ENCODE measurements at regions not wholly inside any gene's neighbourhood (a gene's known extent, or its start where the extent isn't known, plus 50 kb on each side); places are given as distances from the start of the nearest gene placed in this dataset.

- TF ChIP-seq CTCF (IDR thresholded peaks at IDR 0.05; ENCODE audit: low read depth, low read length, missing control alignments) = no peak
- DNase-seq (ENCODE audit: extremely low read depth, low read depth) = no peak
- H3K4me3 ChIP-seq (replicated peaks; ENCODE audit: low read depth, low read length) = no peak overlapping the region
Measured at GRCh38 chr3:111244760-111245159, 173.1 kb downstream of the NECTIN3 start.

- no peak for DNase-seq (ENCODE audit: extremely low read depth, low read depth)
- TF ChIP-seq CTCF (IDR thresholded peaks at IDR 0.05; ENCODE audit: low read depth, low read length, missing control alignments) = no peak
- H3K4me3 ChIP-seq (replicated peaks; ENCODE audit: low read depth, low read length) = no peak overlapping the region
Measured at GRCh38 chr3:111246967-111247760, 175.5 kb downstream of the NECTIN3 start.

DNA sequence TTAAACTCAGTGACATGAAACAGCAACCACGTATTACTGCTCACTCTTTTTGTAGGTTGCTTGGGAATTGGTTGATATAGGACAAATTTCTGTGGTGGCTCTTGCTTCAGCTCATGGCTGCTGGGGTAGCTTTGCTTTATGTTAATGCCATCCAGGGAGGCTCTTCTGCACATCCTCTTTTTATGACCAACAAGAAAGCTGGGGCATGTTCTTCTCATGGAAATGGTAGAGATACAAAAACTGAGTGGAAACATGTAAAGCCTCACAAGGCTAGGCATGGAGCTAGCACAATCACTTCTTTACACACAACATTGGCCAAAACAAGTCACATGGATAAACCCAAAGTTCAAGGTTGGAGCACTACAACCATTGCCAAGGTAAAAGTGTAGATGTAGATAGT, 176.8 kb downstream of the NECTIN3 start:
- DNase-seq (ENCODE audit: extremely low read depth, low read depth) = no peak
- no peak overlapping the region for H3K4me3 ChIP-seq (replicated peaks; ENCODE audit: low read depth, low read length)
- no peak for TF ChIP-seq CTCF (IDR thresholded peaks at IDR 0.05; ENCODE audit: low read depth, low read length, missing control alignments)

- H3K4me3 ChIP-seq (replicated peaks; ENCODE audit: low read depth, low read length) = no peak overlapping the region
- TF ChIP-seq CTCF (IDR thresholded peaks at IDR 0.05; ENCODE audit: low read depth, low read length, missing control alignments) = no peak
- no peak for DNase-seq (ENCODE audit: extremely low read depth, low read depth)
Measured at GRCh38 chr3:111249421-111249820, 177.8 kb downstream of the NECTIN3 start.

- TF ChIP-seq CTCF (IDR thresholded peaks at IDR 0.05; ENCODE audit: low read depth, low read length, missing control alignments) = peak; percentile 5
- no peak overlapping the region for H3K4me3 ChIP-seq (replicated peaks; ENCODE audit: low read depth, low read length)
- DNase-seq (ENCODE audit: extremely low read depth, low read depth) = no peak
Measured at GRCh38 chr3:111252779-111253178, 181.2 kb downstream of the NECTIN3 start.

DNA sequence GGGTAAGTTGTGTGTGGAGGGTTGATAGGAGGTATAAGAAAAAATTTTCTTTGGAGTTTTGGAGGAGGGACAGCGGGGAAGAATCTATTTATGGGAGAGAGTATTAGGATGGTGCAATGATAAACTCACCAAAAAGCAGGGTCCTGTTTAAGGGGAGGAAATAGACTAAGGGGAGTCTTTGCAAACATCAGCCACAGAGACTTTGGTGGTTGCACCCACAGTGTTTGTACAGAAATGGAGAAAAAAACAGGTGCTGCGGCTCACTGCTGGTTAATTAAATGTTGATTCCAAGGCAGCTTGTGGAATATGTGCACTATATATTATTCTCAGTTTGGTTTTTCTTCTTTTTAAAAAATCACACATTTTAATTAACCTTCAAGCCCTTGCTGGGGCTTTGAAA, 182.1 kb downstream of the NECTIN3 start:
- no peak for DNase-seq (ENCODE audit: extremely low read depth, low read depth)

More for the DNA sequence above, 182.1 kb downstream of the NECTIN3 start:
- no peak overlapping the region for H3K4me3 ChIP-seq (replicated peaks; ENCODE audit: low read depth, low read length)
- TF ChIP-seq CTCF (IDR thresholded peaks at IDR 0.05; ENCODE audit: low read depth, low read length, missing control alignments) = no peak
